GM13976 (cell line): ENCODE measurements at regions not wholly inside any gene's neighbourhood (a gene's known extent, or its start where the extent isn't known, plus 50 kb on each side); places are given as distances from the start of the nearest gene placed in this dataset.

Experiments
- DNase-seq: peaks from one replicate; pipeline ENCODE4 v3.0.0; 2012; ENCODE audit warnings: low spot score
- in situ Hi-C: fragments of 300-500 bp; cut with MboI; formaldehyde crosslinking; loops from one replicate; pipeline ENCODE4 v1.12.0; 2022; ENCODE audit warnings: low sequenced_read_pairs, mixed read lengths, inconsistent platforms; ENCODE audit not compliant: unreplicated experiment
- TF ChIP-seq, protein P1 (sequence below): IDR thresholded peaks from 2 replicates; pipeline ENCODE4 v1.5.1; 2012; ENCODE audit warnings: borderline replicate concordance, mild to moderate bottlenecking; ENCODE audit not compliant: insufficient read depth; ENCODE audit errors: extremely low read depth, missing control alignments, control extremely low read depth

DNA sequence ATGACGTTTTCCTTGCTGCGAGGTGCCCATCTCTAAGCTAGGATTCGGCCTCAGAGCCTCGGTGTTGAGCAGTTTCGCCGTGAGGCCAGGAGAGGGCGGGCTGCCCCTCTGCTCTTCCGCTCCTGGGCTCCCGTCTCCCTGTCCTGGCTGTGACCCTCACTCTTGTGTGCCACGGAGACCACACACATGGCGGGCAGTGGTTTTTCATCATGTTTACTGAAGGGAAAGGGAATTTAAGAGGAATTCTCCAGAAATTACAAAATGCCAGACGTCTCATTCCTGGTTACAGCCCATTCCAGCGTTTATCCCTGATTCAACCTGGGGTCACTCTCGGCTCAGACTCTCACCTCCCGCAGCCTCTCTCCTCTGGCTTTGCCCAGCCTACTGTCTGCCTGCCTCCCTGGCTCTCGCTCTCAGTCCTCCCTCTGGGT lies 96.8 kb upstream of the ELAC2 start:
- peak; percentile 45 for DNase-seq
- in situ Hi-C loops = no loop called here
- TF ChIP-seq, protein P1, sequence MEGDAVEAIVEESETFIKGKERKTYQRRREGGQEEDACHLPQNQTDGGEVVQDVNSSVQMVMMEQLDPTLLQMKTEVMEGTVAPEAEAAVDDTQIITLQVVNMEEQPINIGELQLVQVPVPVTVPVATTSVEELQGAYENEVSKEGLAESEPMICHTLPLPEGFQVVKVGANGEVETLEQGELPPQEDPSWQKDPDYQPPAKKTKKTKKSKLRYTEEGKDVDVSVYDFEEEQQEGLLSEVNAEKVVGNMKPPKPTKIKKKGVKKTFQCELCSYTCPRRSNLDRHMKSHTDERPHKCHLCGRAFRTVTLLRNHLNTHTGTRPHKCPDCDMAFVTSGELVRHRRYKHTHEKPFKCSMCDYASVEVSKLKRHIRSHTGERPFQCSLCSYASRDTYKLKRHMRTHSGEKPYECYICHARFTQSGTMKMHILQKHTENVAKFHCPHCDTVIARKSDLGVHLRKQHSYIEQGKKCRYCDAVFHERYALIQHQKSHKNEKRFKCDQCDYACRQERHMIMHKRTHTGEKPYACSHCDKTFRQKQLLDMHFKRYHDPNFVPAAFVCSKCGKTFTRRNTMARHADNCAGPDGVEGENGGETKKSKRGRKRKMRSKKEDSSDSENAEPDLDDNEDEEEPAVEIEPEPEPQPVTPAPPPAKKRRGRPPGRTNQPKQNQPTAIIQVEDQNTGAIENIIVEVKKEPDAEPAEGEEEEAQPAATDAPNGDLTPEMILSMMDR = peak; percentile 58

DNA sequence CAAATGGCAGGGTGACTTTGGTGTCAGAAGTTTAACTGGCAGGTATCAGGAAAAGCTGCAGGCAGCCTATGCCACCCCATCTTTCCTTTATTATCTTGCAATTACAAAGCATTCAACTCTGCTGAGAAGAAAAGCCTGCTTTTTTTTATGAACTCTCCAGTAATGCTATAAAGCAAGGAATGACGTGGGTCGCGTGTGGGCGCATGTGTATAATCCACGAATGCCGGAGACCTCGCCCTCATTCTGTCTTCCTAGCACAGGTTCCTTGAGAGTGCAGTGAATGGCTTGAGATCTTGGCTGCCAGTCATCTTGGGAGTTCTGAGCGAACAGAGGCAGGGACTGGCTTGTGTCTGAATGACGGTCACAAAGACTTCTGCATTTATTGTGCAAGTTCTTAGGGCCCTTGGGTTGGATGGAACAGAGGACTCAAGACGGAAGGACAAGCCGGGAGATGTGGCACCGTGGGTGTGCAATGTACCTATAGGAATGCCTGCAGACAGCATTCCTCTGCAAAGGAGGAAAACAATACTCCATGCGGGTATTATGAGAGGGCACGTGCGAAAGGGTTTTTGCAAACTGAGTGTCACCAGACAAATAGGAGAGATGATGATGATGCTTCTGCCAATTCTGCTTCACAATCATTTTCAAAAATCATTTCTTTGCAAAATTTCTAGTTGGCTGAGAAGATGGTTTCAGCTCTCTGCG lies 96.1 kb upstream of the ELAC2 start:
- in situ Hi-C loops = no loop called here
- DNase-seq = no peak
- TF ChIP-seq, protein P1 = no peak

DNA sequence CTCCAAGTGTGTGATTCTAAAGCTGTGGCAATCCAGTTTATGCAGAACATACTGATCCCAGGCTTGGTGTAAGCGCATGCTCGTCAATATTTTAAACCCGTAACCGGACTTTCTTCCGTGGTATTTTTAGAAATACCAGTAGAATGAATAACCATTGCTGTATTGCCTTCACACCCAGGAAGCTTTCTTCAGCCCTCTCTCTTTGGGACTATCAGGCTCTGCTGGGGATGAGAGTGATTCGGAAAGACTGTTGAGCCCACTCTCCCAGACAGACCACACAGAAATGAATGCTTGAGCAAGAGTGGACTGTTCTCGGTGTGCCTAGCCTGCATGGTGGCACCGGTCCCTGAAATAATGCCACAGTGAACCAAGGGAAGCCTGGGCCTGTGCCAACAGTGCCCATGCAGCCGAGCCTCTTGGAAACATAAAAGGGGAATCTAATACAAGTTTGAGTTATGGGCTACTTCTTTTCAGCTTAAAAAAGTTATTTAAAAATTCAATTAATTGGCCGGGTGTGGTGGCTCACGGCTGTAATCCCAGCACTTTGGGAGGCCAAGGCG lies 89.9 kb upstream of the ELAC2 start:
- TF ChIP-seq, protein P1 = no peak
- no peak for DNase-seq
- in situ Hi-C loops = no loop called here

DNA sequence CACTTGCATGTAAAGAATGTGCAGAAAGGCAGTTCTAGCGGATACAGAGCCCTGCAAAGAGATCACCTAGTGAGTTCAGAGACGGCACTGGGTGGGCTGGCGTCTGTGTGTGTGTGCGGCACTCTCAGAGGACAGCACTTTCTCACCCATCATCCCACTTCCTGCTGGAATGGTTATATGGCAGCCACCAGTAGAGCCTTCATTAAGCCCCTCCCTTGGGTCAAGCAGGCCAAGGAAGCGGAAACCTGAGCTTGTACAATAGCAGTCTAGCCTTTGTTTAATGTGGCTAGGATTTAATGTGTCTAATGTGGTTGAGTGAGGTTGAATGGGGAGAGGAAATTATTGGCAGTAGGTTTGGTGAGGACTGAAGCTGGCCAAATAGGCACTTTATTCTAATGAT lies 88.3 kb upstream of the ELAC2 start:
- in situ Hi-C loops = no loop called here
- no peak for DNase-seq
- TF ChIP-seq, protein P1 = no peak

DNA sequence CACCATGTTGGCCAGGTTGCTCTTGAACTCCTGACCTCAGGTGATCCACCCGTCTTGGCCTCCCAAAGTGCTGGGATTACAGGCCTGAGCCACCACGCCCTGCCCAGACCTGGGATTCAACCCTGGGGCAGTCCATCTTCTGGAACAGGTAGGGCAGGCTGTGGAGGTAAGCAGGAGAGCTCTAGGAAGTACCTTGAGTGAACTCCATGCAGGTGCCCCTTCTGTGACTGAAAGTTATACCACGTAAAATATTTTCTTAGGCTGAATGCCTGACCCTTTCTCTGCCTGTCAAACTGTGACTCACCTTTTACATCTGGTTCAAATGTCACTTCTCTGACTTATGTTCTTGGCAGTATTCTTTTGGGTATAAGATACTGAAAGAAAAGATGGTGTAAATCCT lies 86.7 kb upstream of the ELAC2 start:
- TF ChIP-seq, protein P1 = no peak

DNA sequence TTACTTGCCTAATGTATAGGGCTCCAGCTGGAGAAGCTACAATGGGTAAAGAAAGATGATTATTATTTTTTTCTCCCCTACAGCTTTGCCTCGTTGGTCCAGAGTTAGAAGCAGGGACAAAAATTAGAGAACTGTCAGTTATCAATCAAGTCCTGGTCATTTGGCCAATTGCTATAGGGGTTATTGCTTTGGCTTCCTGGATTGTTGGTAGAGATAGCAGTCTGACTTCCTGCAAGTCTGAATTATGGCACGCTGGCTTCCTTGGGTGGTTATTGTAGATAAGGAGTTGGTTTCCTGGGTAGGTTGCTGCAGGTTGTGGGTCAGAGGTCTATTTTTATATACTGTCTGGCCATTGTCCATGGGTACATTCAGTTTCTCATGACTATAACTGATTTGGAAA lies 84.7 kb upstream of the ELAC2 start:
- TF ChIP-seq, protein P1 = no peak
- no peak for DNase-seq
- in situ Hi-C loops = no loop called here

More for the DNA sequence above, 86.7 kb upstream of the ELAC2 start:
- in situ Hi-C loops = no loop called here
- no peak for DNase-seq

DNA sequence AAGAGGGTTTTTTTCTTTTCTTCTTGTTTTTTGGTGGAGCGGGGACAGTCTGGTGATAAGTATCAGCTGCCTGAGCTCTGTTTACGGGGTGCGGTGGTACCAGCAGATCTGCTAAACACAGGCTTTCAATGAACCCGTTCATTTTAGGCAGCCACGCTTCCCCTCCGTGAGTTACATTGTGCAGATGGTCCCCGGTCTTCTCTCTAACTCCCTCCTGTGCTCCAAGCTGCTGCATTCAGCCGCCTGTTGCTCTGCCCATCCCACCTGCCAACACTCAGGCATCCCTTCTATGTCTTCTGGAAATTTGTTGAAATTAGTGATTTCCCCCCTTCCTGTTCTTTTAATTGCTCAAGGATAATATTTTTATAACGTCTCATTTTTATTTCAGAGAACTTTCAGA lies 82.1 kb upstream of the ELAC2 start:
- in situ Hi-C loops = no loop called here
- TF ChIP-seq, protein P1 = no peak
- DNase-seq = no peak
